H1 (cell line): ENCODE measurements at regions not wholly inside any gene's neighbourhood (a gene's known extent, or its start where the extent isn't known, plus 50 kb on each side); places are given as distances from the start of the nearest gene placed in this dataset.

Source experiments
- CTCF ChIA-PET: fragments of 300-600 bp; sonication (Branson Sonifier 250); formaldehyde crosslinking; loops from one replicate; lab custom pipeline; 2021; ENCODE audit not compliant: partially characterized antibody; lab: Charles Lee
- POLR2A ChIA-PET: fragments of 300-600 bp; sonication (Branson Sonifier 250); formaldehyde crosslinking; loops from one replicate; lab custom pipeline; 2021; ENCODE audit warnings: inconsistent platforms; ENCODE audit not compliant: partially characterized antibody; lab: Charles Lee
- DNase-seq, 2 experiments: peaks; one replicate each; pipeline versions ENCODE4 v3.0.0 to v3.0.0-alpha.2; 2010 to 2022; ENCODE audit warnings: low spot score in 2 of 2, low read depth in 1 of 2, mixed read lengths in 1 of 2
- FAIRE-seq: peaks from 2 replicates; lab custom pipeline; 2011; peaks lifted over from hg19 to GRCh38; lab: Jason Lieb, UNC
- H2AFZ ChIP-seq: 2 replicates; pipeline ENCODE4 v1.8.1; 2012; ENCODE audit warnings: low read length, inconsistent platforms
- H2AK5ac ChIP-seq: 2 replicates; pipeline ENCODE4 v1.6.1; 2013; ENCODE audit warnings: low read depth, low read length
- H2BK120ac ChIP-seq: replicated peaks from 2 replicates; pipeline ENCODE3; 2013; ENCODE audit warnings: low read depth, low read length, inconsistent platforms
- H2BK12ac ChIP-seq: 2 replicates; pipeline ENCODE4 v1.6.1; 2013; ENCODE audit warnings: low read depth, low read length
- H2BK15ac ChIP-seq: 2 replicates; pipeline ENCODE4 v1.6.1; 2013; ENCODE audit warnings: low read length
- H2BK20ac ChIP-seq: 2 replicates; pipeline ENCODE4 v1.6.1; 2013; ENCODE audit warnings: low read length
- H2BK5ac ChIP-seq: 2 replicates; pipeline ENCODE4 v1.6.1; 2013; ENCODE audit warnings: low read depth, low read length
- H3K14ac ChIP-seq: 2 replicates; pipeline ENCODE4 v1.6.1; 2013; ENCODE audit warnings: inconsistent platforms; ENCODE audit not compliant: insufficient read length
- H3K18ac ChIP-seq: 2 replicates; pipeline ENCODE4 v1.6.1; 2013; ENCODE audit warnings: low read length; ENCODE audit errors: extremely low read depth
- H3K23ac ChIP-seq: 2 replicates; pipeline ENCODE4 v1.6.1; 2013; ENCODE audit warnings: inconsistent platforms; ENCODE audit not compliant: insufficient read length
- H3K23me2 ChIP-seq: 2 replicates; pipeline ENCODE4 v1.6.1; 2013; ENCODE audit warnings: low read depth, low read length
- H3K27ac ChIP-seq: 2 replicates; pipeline ENCODE4 v1.6.1; 2011; ENCODE audit warnings: low read depth, low read length, inconsistent platforms
- H3K27me3 ChIP-seq, 4 experiments: replicated peaks in 1 of 4; 1 replicate in 1 of 4; 2 replicates in 3 of 4; pipeline versions ENCODE4 v1.6.1 to v1.8.1; 2011 to 2013; ENCODE audit warnings: low read length in 3 of 4, mild to moderate bottlenecking in 3 of 4, inconsistent platforms in 2 of 4, mixed read lengths in 2 of 4, moderate library complexity in 1 of 4; ENCODE audit not compliant: control insufficient read depth in 3 of 4, insufficient read depth in 3 of 4; ENCODE audit errors: extremely low read depth in 1 of 4
- H3K36me3 ChIP-seq, 4 experiments: 2 replicates each; pipeline versions ENCODE4 v1.6.1 to v1.8.1; 2011 to 2013; ENCODE audit warnings: mild to moderate bottlenecking in 4 of 4, low read length in 3 of 4, moderate library complexity in 2 of 4, control low read depth in 1 of 4, inconsistent platforms in 1 of 4; ENCODE audit not compliant: insufficient read depth in 4 of 4, control insufficient read depth in 2 of 4
- H3K4ac ChIP-seq: replicated peaks from 2 replicates; pipeline ENCODE3; 2013; ENCODE audit warnings: low read length, low read depth, mixed read lengths, inconsistent platforms; ENCODE audit not compliant: insufficient read length
- H3K4me1 ChIP-seq, 4 experiments: replicated peaks in 1 of 4; 1 replicate in 1 of 4; 2 replicates in 3 of 4; pipeline versions ENCODE4 v1.6.1 to v1.8.1; 2011 to 2013; ENCODE audit warnings: low read length in 3 of 4, inconsistent platforms in 2 of 4, mixed read lengths in 1 of 4; ENCODE audit not compliant: insufficient read depth in 4 of 4, control insufficient read depth in 3 of 4
- H3K4me2 ChIP-seq, 2 experiments: 2 replicates each; pipeline versions ENCODE4 v1.6.1 to v1.8.1; 2011 to 2013; ENCODE audit warnings: low read depth in 2 of 2, low read length in 2 of 2, control low read depth in 1 of 2, inconsistent platforms in 1 of 2, mild to moderate bottlenecking in 1 of 2; ENCODE audit not compliant: insufficient read depth in 1 of 2
- H3K4me3 ChIP-seq, 4 experiments: fragments of 200-600, 300-600 bp in 1 of 4; sonication (generic), shearing (Covaris generic), sonication (Bioruptor Twin) in 1 of 4; 2 replicates each; pipeline versions ENCODE4 v1.5.1 to v1.8.1; 2011 to 2016; ENCODE audit warnings: low read length in 4 of 4, low read depth in 3 of 4, control low read depth in 2 of 4, inconsistent platforms in 2 of 4, mild to moderate bottlenecking in 2 of 4, mixed read lengths in 1 of 4, moderate library complexity in 1 of 4; ENCODE audit not compliant: insufficient read depth in 2 of 4; ENCODE audit errors: extremely low read depth in 1 of 4
- H3K56ac ChIP-seq: replicated peaks from 2 replicates; pipeline ENCODE3; 2013; ENCODE audit warnings: low read depth, mild to moderate bottlenecking, mixed read lengths, low read length, inconsistent platforms; ENCODE audit not compliant: insufficient read length
- H3K79me1 ChIP-seq: 2 replicates; pipeline ENCODE4 v1.6.1; 2013; ENCODE audit warnings: low read depth, low read length, control low read depth
- H3K79me2 ChIP-seq, 2 experiments: 2 replicates each; pipeline versions ENCODE4 v1.6.1 to v1.8.1; 2012 to 2013; ENCODE audit warnings: low read length in 2 of 2, mild to moderate bottlenecking in 2 of 2, inconsistent platforms in 1 of 2; ENCODE audit not compliant: insufficient read depth in 2 of 2, control insufficient read depth in 1 of 2
- H3K9ac ChIP-seq, 4 experiments: replicated peaks in 1 of 4; 1 replicate in 1 of 4; 2 replicates in 3 of 4; pipeline versions ENCODE4 v1.6.1 to v1.8.1; 2011 to 2013; ENCODE audit warnings: low read depth in 3 of 4, low read length in 3 of 4, control low read depth in 2 of 4, mild to moderate bottlenecking in 2 of 4, moderate library complexity in 2 of 4, inconsistent platforms in 1 of 4; ENCODE audit errors: extremely low read depth in 1 of 4
- H3K9me3 ChIP-seq, 2 experiments: 2 replicates each; pipeline versions ENCODE4 v1.6.1 to v1.8.1; 2012 to 2013; ENCODE audit warnings: mild to moderate bottlenecking in 2 of 2, moderate library complexity in 2 of 2, control low read depth in 1 of 2, inconsistent platforms in 1 of 2, low read depth in 1 of 2, low read length in 1 of 2, mixed read lengths in 1 of 2; ENCODE audit not compliant: insufficient read depth in 2 of 2
- H4K20me1 ChIP-seq, 2 experiments: replicated peaks in 1 of 2; 2 replicates each; pipeline versions ENCODE3 to v1.8.1; 2011 to 2013; ENCODE audit warnings: inconsistent platforms in 2 of 2, low read length in 2 of 2, mild to moderate bottlenecking in 1 of 2; ENCODE audit not compliant: insufficient read depth in 2 of 2, control insufficient read depth in 1 of 2
- H4K5ac ChIP-seq: 2 replicates; pipeline ENCODE4 v1.6.1; 2013; ENCODE audit warnings: low read length, low read depth, mixed read lengths, inconsistent platforms; ENCODE audit not compliant: insufficient read length
- H4K8ac ChIP-seq: 2 replicates; pipeline ENCODE4 v1.8.0; 2013; ENCODE audit warnings: mild to moderate bottlenecking, moderate library complexity, low read length, inconsistent platforms; ENCODE audit not compliant: insufficient read depth; ENCODE audit errors: extremely low read depth
- H4K91ac ChIP-seq: replicated peaks from 2 replicates; pipeline ENCODE3; 2013; ENCODE audit warnings: low read length, mixed read lengths, inconsistent platforms; ENCODE audit not compliant: insufficient read length
- BCL11A ChIP-seq, 2 experiments: IDR thresholded peaks; one replicate each; pipeline ENCODE4 v1.6.1; 2011; ENCODE audit warnings: low read depth in 2 of 2, low read length in 2 of 2, mild to moderate bottlenecking in 2 of 2
- CHD1 ChIP-seq: IDR thresholded peaks from 2 replicates; pipeline ENCODE4 v1.6.1; 2012; ENCODE audit warnings: low read depth, low read length, improper control_type of control experiment
- HDAC2 ChIP-seq, 2 experiments: fragments of 300-600 bp in 1 of 2; sonication (generic) in 1 of 2; IDR thresholded peaks; 2 replicates each; pipeline ENCODE4 v1.6.1; 2011 to 2012; ENCODE audit warnings: low read depth in 2 of 2, low read length in 2 of 2, mild to moderate bottlenecking in 2 of 2, moderate library complexity in 2 of 2, borderline replicate concordance in 1 of 2, inconsistent platforms in 1 of 2
- NANOG ChIP-seq: IDR thresholded peaks from 2 replicates; pipeline ENCODE4 v1.6.1; 2011; ENCODE audit warnings: low read length, low read depth, mild to moderate bottlenecking, inconsistent platforms; ENCODE audit not compliant: insufficient read depth, poor library complexity, severe bottlenecking
- POU5F1 ChIP-seq: IDR thresholded peaks from 2 replicates; pipeline ENCODE4 v1.6.1; 2011; ENCODE audit warnings: low read depth, mild to moderate bottlenecking, low read length, moderate library complexity
- RXRA ChIP-seq: IDR thresholded peaks from 2 replicates; pipeline ENCODE4 v1.6.1; 2011; ENCODE audit warnings: low read depth, mild to moderate bottlenecking, low read length, moderate library complexity; ENCODE audit not compliant: insufficient read depth
- SAP30 ChIP-seq: fragments of 300-600 bp; sonication (generic); IDR thresholded peaks from 2 replicates; pipeline ENCODE4 v1.7.1; 2012; ENCODE audit warnings: low read length, moderate library complexity, mild to moderate bottlenecking, inconsistent platforms; ENCODE audit not compliant: insufficient read depth, insufficient replicate concordance
- YY1 ChIP-seq: IDR thresholded peaks from 2 replicates; pipeline ENCODE4 v1.6.1; 2011; ENCODE audit warnings: low read depth, mild to moderate bottlenecking, low read length
- WGBS, 2 experiments: shearing (Covaris generic) in 1 of 2; methylation state at CpG; one replicate each; pipeline versions ENCODE4 v1.1.6 to v1.1.7; 2013 to 2015; ENCODE audit warnings: low lambda C conversion rate in 2 of 2, mixed read lengths in 2 of 2, inconsistent platforms in 1 of 2, low coverage in 1 of 2, missing lambda C conversion rate in 1 of 2; ENCODE audit not compliant: insufficient replicate concordance in 2 of 2, insufficient coverage in 1 of 2, insufficient read length in 1 of 2; ENCODE audit errors: extremely low coverage in 1 of 2, missing lambda C conversion rate in 1 of 2; 5-methylcytosine and 5-hydroxymethylcytosine counted together

DNA sequence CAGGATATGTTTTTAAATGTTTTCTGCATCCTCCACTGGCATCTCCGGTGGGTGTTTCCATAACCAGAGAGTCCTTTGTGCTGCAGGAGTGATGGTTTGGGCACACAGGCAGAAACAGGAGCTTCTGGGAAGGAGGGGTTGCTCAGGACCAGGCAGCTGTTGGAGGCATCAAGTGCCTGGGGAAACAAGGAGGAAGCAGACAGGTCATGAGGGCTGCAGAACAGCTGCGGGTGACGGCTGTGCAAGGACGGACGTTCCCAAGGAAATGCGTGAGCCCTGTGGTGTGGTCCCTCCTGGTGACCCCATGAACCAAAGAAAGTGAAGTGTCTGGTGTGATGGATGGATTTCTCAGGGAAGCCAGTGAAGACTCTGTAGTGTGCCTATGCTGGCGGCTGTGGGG is 61.2 kb upstream of the TNFAIP8L3 start:
- no peak overlapping the region for H2BK20ac ChIP-seq
- H3K18ac ChIP-seq: no peak overlapping the region
- no peak for FAIRE-seq
- no peak overlapping the region for H3K14ac ChIP-seq
- TF ChIP-seq HDAC2 (IDR thresholded peaks at IDR 0.05; ENCODE audit: borderline replicate concordance in 1 of 2, low read depth in 2 of 2, low read length in 2 of 2): no peak
- TF ChIP-seq RXRA: no peak
- TF ChIP-seq BCL11A (IDR thresholded peaks at IDR 0.05; ENCODE audit: low read depth in 2 of 2, low read length in 2 of 2): no peak
- TF ChIP-seq CHD1: no peak
- TF ChIP-seq POU5F1: no peak
- TF ChIP-seq SAP30: no peak
- no peak for TF ChIP-seq NANOG
- no peak for TF ChIP-seq YY1
- TF ChIP-seq, all 59 proteins: peak for 0
- Histone ChIP-seq H3K79me2 (no peaks in the 10 kb centered on the region), H3K27ac (no peak overlapping the region), H2BK5ac (no peak overlapping the region), H2BK12ac (no peak overlapping the region), H3K23me2 (no peaks in the 10 kb centered on the region), H4K8ac (no peak overlapping the region; the same call in 1 of the 2 replicates), H3K56ac (no peak overlapping the region), H2BK120ac (no peak overlapping the region), H3K4me1 (no peaks in the 10 kb centered on the region), H4K91ac (no peak overlapping the region), H3K36me3 (no peaks in the 10 kb centered on the region), H3K79me1 (no peaks in the 10 kb centered on the region), H3K23ac (no peak overlapping the region), H2AK5ac (no peak overlapping the region), H3K27me3 (no peaks in the 10 kb centered on the region), H3K9ac (no peak overlapping the region), H3K9me3 (no peaks in the 10 kb centered on the region), H2BK15ac (no peak overlapping the region), H3K4ac (no peak overlapping the region), H3K4me2 (no peak overlapping the region), H3K4me3 (no peak overlapping the region), H4K20me1 (no peaks in the 10 kb centered on the region), H2AFZ (no peak overlapping the region), H4K5ac (no peak overlapping the region)
- ChIA-PET POLR2A (no interaction called here), CTCF (interaction anchor here (1.8 to 7.4 kb wide), 3 partner anchors 6 to 23 kb away, joined by 5 to 58 read pairs (median 11); no protein-coding TSS in a partner anchor)
- no peak for DNase-seq
- 91% methylated on average over 7 of the region's 7 CpGs; no CpG with 5 or more reads in 1 of the 2 experiments for WGBS, 2 experiments
